Astrocyte (in vitro differentiated cells and primary cell): ENCODE measurements at regions not wholly inside any gene's neighbourhood (a gene's known extent, or its start where the extent isn't known, plus 50 kb on each side); places are given as distances from the start of the nearest gene placed in this dataset.

ENCODE experiments used
- CTCF ChIP-seq: IDR thresholded peaks from 2 replicates; pipeline ENCODE4 v1.5.1; 2011; ENCODE audit warnings: low read depth, mild to moderate bottlenecking, inconsistent platforms, low read length, moderate library complexity; ENCODE audit not compliant: insufficient read depth
- EZH2 ChIP-seq: IDR thresholded peaks from 2 replicates; pipeline ENCODE4 v1.6.1; 2012; ENCODE audit warnings: mild to moderate bottlenecking, low read length, inconsistent platforms; ENCODE audit not compliant: insufficient read depth

DNA sequence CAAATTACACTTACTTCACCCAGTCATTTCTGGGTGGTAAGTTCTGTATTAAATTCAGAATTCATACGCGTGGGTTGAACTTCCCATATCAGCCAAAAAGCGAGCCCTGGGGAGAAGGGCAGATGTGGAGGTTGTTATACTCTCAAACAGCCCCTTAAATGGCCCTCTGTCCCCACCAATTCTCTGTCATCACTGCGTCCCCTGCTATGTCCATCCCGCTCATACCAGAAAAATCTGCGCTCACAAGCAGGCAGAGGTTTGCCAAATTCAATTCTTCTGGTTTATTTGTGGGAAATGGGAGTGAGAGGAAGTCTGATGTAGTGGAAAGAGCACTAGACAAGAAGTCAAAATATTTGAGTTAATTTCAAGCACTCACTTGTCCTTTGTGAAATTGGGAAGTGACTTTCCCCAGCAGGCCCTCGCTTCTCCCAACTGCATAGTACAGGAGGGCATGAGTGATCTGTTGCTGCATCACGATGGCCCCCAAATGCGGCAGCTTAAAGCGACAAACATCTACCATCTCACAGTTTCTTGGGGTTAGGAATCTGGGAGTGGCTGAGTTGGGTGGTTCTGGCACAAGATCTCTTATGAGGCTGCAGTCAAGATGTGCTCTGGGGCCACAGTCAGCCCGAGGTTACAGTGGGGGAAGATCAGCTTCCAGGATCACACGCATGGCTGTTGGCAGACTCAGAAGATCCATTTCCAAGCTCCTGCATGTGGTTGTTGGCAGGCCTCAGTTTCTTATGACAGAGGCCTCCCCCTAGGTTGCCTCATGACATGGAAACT lies 67.7 kb downstream of the CPN2 start:
- TF ChIP-seq CTCF (no peak), EZH2 (no peak)
